ENCODE measurements at regions not wholly inside any gene's neighbourhood (a gene's known extent, or its start where the extent isn't known, plus 50 kb on each side); places are given as distances from the start of the nearest gene placed in this dataset.

DNA sequence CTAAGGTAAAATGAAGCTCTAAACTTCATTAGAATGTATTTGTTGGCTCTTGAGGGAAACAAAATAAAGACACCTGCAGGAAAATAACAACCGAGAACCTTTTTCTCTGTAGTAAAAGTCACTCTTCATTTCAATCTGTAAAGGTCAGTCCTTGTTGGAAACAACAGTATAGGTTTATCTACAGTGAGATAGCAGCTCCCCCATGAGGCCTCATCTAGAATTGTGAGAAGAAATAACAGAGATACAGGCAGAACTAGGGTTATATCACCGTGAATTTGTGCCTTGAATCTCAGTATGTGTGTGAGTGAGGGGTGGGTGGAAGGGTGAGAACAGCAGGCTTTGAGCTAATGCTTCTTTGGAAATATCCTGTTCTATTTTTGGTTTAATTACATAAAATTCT, 107.8 kb upstream of the FMR1 start:
- Histone ChIP-seq H3K4me2 (ENCODE audit: low read length) (no peak overlapping the region), H3K27ac (ENCODE audit: low read depth, low read length) (no peak overlapping the region), H3K4me3 (replicated peaks in 1 of 2; ENCODE audit: low read depth in 1 of 2, low read length in 2 of 2) (no peak overlapping the region), H3K27me3 (ENCODE audit: insufficient read depth, low read length) (no peaks in the 10 kb centered on the region), H3K4me1 (ENCODE audit: control insufficient read depth in 1 of 2, insufficient read depth in 2 of 2, low read length in 2 of 2) (no peaks in the 10 kb centered on the region), H3K79me2 (ENCODE audit: insufficient read depth, low read length) (no peaks in the 10 kb centered on the region), H2AFZ (ENCODE audit: low read depth, low read length, poor library complexity, severe bottlenecking) (no peak overlapping the region), H3K9me3 (ENCODE audit: control insufficient read depth in 1 of 2, insufficient read depth in 1 of 2, low read depth in 1 of 2, low read length in 2 of 2) (no peaks in the 10 kb centered on the region), H4K20me1 (ENCODE audit: insufficient read depth) (no peaks in the 10 kb centered on the region), H3K9ac (ENCODE audit: low read length) (no peak overlapping the region), H3K9me2 (ENCODE audit: insufficient read depth) (no peaks in the 10 kb centered on the region), H3K36me3 (ENCODE audit: control insufficient read depth in 1 of 2, insufficient read depth in 2 of 2, low read length in 2 of 2) (no peaks in the 10 kb centered on the region)
- no peak for TF ChIP-seq EGR1 (IDR thresholded peaks at IDR 0.05; ENCODE audit: low read depth)
- no peak for TF ChIP-seq POLR2AphosphoS5 (IDR thresholded peaks at IDR 0.05; ENCODE audit: low read depth, low read length)
- 0 out of 2 replicates have a peak, but pooled peaks have one; percentile 9 for TF ChIP-seq RAD21 (IDR thresholded peaks at IDR 0.05; ENCODE audit: low read depth)
- TF ChIP-seq, protein P1, sequence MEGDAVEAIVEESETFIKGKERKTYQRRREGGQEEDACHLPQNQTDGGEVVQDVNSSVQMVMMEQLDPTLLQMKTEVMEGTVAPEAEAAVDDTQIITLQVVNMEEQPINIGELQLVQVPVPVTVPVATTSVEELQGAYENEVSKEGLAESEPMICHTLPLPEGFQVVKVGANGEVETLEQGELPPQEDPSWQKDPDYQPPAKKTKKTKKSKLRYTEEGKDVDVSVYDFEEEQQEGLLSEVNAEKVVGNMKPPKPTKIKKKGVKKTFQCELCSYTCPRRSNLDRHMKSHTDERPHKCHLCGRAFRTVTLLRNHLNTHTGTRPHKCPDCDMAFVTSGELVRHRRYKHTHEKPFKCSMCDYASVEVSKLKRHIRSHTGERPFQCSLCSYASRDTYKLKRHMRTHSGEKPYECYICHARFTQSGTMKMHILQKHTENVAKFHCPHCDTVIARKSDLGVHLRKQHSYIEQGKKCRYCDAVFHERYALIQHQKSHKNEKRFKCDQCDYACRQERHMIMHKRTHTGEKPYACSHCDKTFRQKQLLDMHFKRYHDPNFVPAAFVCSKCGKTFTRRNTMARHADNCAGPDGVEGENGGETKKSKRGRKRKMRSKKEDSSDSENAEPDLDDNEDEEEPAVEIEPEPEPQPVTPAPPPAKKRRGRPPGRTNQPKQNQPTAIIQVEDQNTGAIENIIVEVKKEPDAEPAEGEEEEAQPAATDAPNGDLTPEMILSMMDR (IDR thresholded peaks at IDR 0.05 in 2 of 3, conservative IDR thresholded peaks at IDR 0.05 in 1 of 3; ENCODE audit: borderline replicate concordance in 1 of 3, insufficient read depth in 1 of 3, low read depth in 2 of 3, low read length in 2 of 3) = peak in 1 of 3 experiments; percentile 22; a peak in 1 of 6 replicates
- no peak for TF ChIP-seq SRF (IDR thresholded peaks at IDR 0.05; ENCODE audit: low read depth)
- RAD21 ChIA-PET (ENCODE audit: low non-redundant PET in 1 of 2, low total read pairs in 2 of 2, uncharacterized antibody in 2 of 2, unreplicated experiment in 2 of 2) = no interaction called here
- ATAC-seq (no peak), DNase-seq (ENCODE audit: low read depth, low spot score) (no peak)
- CTCF ChIA-PET = no interaction called here
- intact Hi-C loops (cut with micrococcal nuclease) = no loop called here
- no TSS peak for BruUV-seq (replicated peaks)
- POLR2A ChIA-PET = no interaction called here

DNA sequence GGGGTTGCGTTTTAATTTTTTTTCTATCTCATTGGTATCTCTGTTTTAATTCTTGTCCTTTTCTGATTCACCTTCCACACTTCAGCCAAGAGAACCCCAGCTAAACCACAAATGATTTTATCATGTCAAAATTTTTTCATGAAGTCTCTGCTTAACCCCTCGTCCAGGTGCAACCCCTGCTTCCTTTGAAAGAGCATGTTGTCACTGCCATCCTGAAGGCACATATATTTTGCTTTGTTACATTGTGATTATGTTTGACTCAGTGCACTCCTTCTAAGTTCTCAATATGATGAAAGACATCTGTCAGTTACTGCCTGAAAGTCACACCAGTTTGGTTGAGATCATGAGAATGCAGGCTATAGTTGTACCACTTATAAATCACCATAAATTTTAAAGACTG, 99.9 kb upstream of the FMR1 start:
- Histone ChIP-seq H3K36me3 (ENCODE audit: control insufficient read depth in 1 of 2, insufficient read depth in 2 of 2, low read length in 2 of 2) (no peaks in the 10 kb centered on the region), H3K9ac (ENCODE audit: low read length) (no peak overlapping the region), H3K27ac (ENCODE audit: low read depth, low read length) (no peak overlapping the region), H2AFZ (ENCODE audit: low read depth, low read length, poor library complexity, severe bottlenecking) (no peak overlapping the region), H3K27me3 (ENCODE audit: insufficient read depth, low read length) (no peaks in the 10 kb centered on the region), H3K9me2 (ENCODE audit: insufficient read depth) (no peaks in the 10 kb centered on the region), H3K4me2 (ENCODE audit: low read length) (no peak overlapping the region), H3K79me2 (ENCODE audit: insufficient read depth, low read length) (no peaks in the 10 kb centered on the region), H3K4me3 (replicated peaks in 1 of 2; ENCODE audit: low read depth in 1 of 2, low read length in 2 of 2) (no peak overlapping the region), H4K20me1 (ENCODE audit: insufficient read depth) (no peaks in the 10 kb centered on the region), H3K9me3 (ENCODE audit: control insufficient read depth in 1 of 2, insufficient read depth in 1 of 2, low read depth in 1 of 2, low read length in 2 of 2) (no peaks in the 10 kb centered on the region), H3K4me1 (ENCODE audit: control insufficient read depth in 1 of 2, insufficient read depth in 2 of 2, low read length in 2 of 2) (no peaks in the 10 kb centered on the region)
- ATAC-seq = no peak
- CTCF ChIA-PET = no interaction called here
- no peak for DNase-seq (ENCODE audit: low read depth, low spot score)
- intact Hi-C loops (cut with micrococcal nuclease) = no loop called here
- BruUV-seq (replicated peaks) = no TSS peak
- RAD21 ChIA-PET (ENCODE audit: low non-redundant PET in 1 of 2, low total read pairs in 2 of 2, uncharacterized antibody in 2 of 2, unreplicated experiment in 2 of 2) = no interaction called here
- TF ChIP-seq EZH2phosphoT487 (IDR thresholded peaks at IDR 0.05; ENCODE audit: borderline replicate concordance) (no peak), POLR2A (IDR thresholded peaks at IDR 0.05; ENCODE audit: borderline replicate concordance, extremely low read depth, insufficient read depth, insufficient read length) (no peak), EGR1 (IDR thresholded peaks at IDR 0.05; ENCODE audit: low read depth) (no peak), TCF7L2 (IDR thresholded peaks at IDR 0.05; ENCODE audit: borderline replicate concordance, extremely low read depth, insufficient read depth, insufficient read length) (no peak), EZH2 (IDR thresholded peaks at IDR 0.05) (no peak), ELF1 (IDR thresholded peaks at IDR 0.05; ENCODE audit: borderline replicate concordance, low read depth) (no peak), CBX3 (IDR thresholded peaks at IDR 0.05; ENCODE audit: low read depth) (no peak), JUND (IDR thresholded peaks at IDR 0.05) (no peak)
- TF ChIP-seq, protein P1 (IDR thresholded peaks at IDR 0.05 in 2 of 3, conservative IDR thresholded peaks at IDR 0.05 in 1 of 3; ENCODE audit: borderline replicate concordance in 1 of 3, insufficient read depth in 1 of 3, low read depth in 2 of 3, low read length in 2 of 3) = no peak
- POLR2A ChIA-PET = no interaction called here
